HCEC 1CT (cell line): ENCODE measurements at regions not wholly inside any gene's neighbourhood (a gene's known extent, or its start where the extent isn't known, plus 50 kb on each side); places are given as distances from the start of the nearest gene placed in this dataset.
"Not testable (repeated sequence)": the region's sequence is repeated elsewhere in the genome, so short reads cannot be mapped to it uniquely, and the experiment has no call there.

Source experiments
- DNase-seq: peaks from one replicate; pipeline ENCODE4 v3.0.0-alpha.2; 2017

GRCh38 chr10:42177793-42178689 lies 460.3 kb downstream of the ZNF33B start:
- DNase-seq, result peak; percentile 6

- no peak for DNase-seq
Measured at GRCh38 chr10:42177077-42177792, 461.1 kb downstream of the ZNF33B start.

GRCh38 chr10:42150428-42151061 lies 487.8 kb downstream of the ZNF33B start:
- DNase-seq, result no peak

GRCh38 chr10:42149722-42150427 lies 488.5 kb downstream of the ZNF33B start:
- DNase-seq, result no peak

GRCh38 chr10:42149027-42149700 lies 489.2 kb downstream of the ZNF33B start:
- DNase-seq, result no peak

- DNase-seq, result not testable (repeated sequence)
Measured at GRCh38 chr10:42146165-42146564, 492.2 kb downstream of the ZNF33B start.

- DNase-seq, result not testable (repeated sequence)
Measured at GRCh38 chr10:42138023-42138422, 500.3 kb downstream of the ZNF33B start.

GRCh38 chr10:42113158-42113450 lies 525.3 kb downstream of the ZNF33B start:
- no peak for DNase-seq

GRCh38 chr10:42112331-42113157 lies 525.8 kb downstream of the ZNF33B start:
- DNase-seq, result no peak

GRCh38 chr10:42111661-42112330 lies 526.6 kb downstream of the ZNF33B start:
- no peak for DNase-seq

- DNase-seq, result no peak
Measured at GRCh38 chr10:42111076-42111475, 527.3 kb downstream of the ZNF33B start.
